ENCODE measurements at regions not wholly inside any gene's neighbourhood (a gene's known extent, or its start where the extent isn't known, plus 50 kb on each side); places are given as distances from the start of the nearest gene placed in this dataset.

GRCh38 chr4:184957446-184958115 is 60.7 kb upstream of the HELT start:
- no peak overlapping the region for H3K27ac ChIP-seq (ENCODE audit: control insufficient read depth, insufficient read depth)
- WGBS (ENCODE audit: insufficient coverage, insufficient replicate concordance, low lambda C conversion rate, missing lambda C conversion rate), result 44% methylated on average over 13 of the region's 13 CpGs
- in situ Hi-C loops (cut with MboI), result no loop called here

GRCh38 chr4:184958127-184958922 is 60.0 kb upstream of the HELT start:
- H4K20me1 ChIP-seq (ENCODE audit: control insufficient read depth, insufficient read depth), result no peaks in the 10 kb centered on the region
- no TSS peak for BruUV-seq (replicated peaks)
- 0 out of 2 replicates have a peak, but pooled peaks cover 3% of the 10 kb centered on the region for H3K4me1 ChIP-seq (ENCODE audit: control insufficient read depth, insufficient read depth, low read length)
- WGBS (ENCODE audit: insufficient coverage, insufficient replicate concordance, low lambda C conversion rate, missing lambda C conversion rate), result 35% methylated on average over 10 of the region's 10 CpGs
- no peak overlapping the region for H2AFZ ChIP-seq (ENCODE audit: control insufficient read depth, low read depth, low read length)
- no peak for FAIRE-seq
- H3K79me2 ChIP-seq (ENCODE audit: control insufficient read depth, insufficient read depth, low read length), result no peaks in the 10 kb centered on the region
- ChIA-PET POLR2A (no interaction called here), RAD21 (ENCODE audit: unreplicated experiment) (interaction anchor here (1.0 kb wide), 1 partner anchor 212 kb away, joined by 4 read pairs; no protein-coding TSS in a partner anchor), CTCF (interaction anchor here (0.9 to 1.4 kb wide), 2 partner anchors 13 to 103 kb away, joined by 3 to 4 read pairs; no protein-coding TSS in a partner anchor), SMC1A (ENCODE audit: uncharacterized antibody, unreplicated experiment) (no interaction called here)
- H3K27me3 ChIP-seq (replicated peaks in 1 of 2; ENCODE audit: control insufficient read depth in 2 of 2, insufficient read depth in 2 of 2, low read length in 1 of 2), result peaks cover 0 to 1% of the 10 kb centered on the region in 2 experiments; a peak in 2 of 4 replicates
- H3K4me3 ChIP-seq, result no peak overlapping the region
- no peak overlapping the region for H3K27ac ChIP-seq (ENCODE audit: control insufficient read depth, insufficient read depth)
- intact Hi-C loops (cut with micrococcal nuclease; ENCODE audit: unreplicated experiment), result loop anchor here (5.0 kb wide), 1 partner anchor 716 kb away; no protein-coding TSS in a partner anchor
- DNase-seq (ENCODE audit: low read depth, low spot score), result no peak
- H3K36me3 ChIP-seq (ENCODE audit: control insufficient read depth in 2 of 2, insufficient read depth in 2 of 2, low read length in 1 of 2), result no peaks in the 10 kb centered on the region
- no peak overlapping the region for H3K4me2 ChIP-seq (ENCODE audit: control insufficient read depth, insufficient read depth)
- in situ Hi-C loops (cut with MboI), result no loop called here
- no peaks in the 10 kb centered on the region for H3K9me3 ChIP-seq (replicated peaks; ENCODE audit: control insufficient read depth, insufficient read depth, low read length)
- H3K9ac ChIP-seq (ENCODE audit: control insufficient read depth, insufficient read depth, low read length), result no peak overlapping the region
- ATAC-seq, result no peak
- TF ChIP-seq SUZ12 (IDR thresholded peaks at IDR 0.05; ENCODE audit: unreplicated experiment) (no peak), ZBTB4 (CRISPR knock-in tag; IDR thresholded peaks at IDR 0.05) (no peak), STAT3 (IDR thresholded peaks at IDR 0.05; ENCODE audit: low read depth, low read length) (no peak)

More at GRCh38 chr4:184957446-184958115, 60.7 kb upstream of the HELT start:
- Histone ChIP-seq H3K9me3 (replicated peaks; ENCODE audit: control insufficient read depth, insufficient read depth, low read length) (no peaks in the 10 kb centered on the region), H4K20me1 (ENCODE audit: control insufficient read depth, insufficient read depth) (no peaks in the 10 kb centered on the region), H3K36me3 (ENCODE audit: control insufficient read depth in 2 of 2, insufficient read depth in 2 of 2, low read length in 1 of 2) (no peaks in the 10 kb centered on the region), H3K79me2 (ENCODE audit: control insufficient read depth, insufficient read depth, low read length) (no peaks in the 10 kb centered on the region), H3K4me2 (ENCODE audit: control insufficient read depth, insufficient read depth) (no peak overlapping the region), H3K9ac (ENCODE audit: control insufficient read depth, insufficient read depth, low read length) (no peak overlapping the region), H3K27me3 (replicated peaks in 1 of 2; ENCODE audit: control insufficient read depth in 2 of 2, insufficient read depth in 2 of 2, low read length in 1 of 2) (peaks cover 0 to 1% of the 10 kb centered on the region in 2 experiments; a peak in 1 of 4 replicates), H2AFZ (ENCODE audit: control insufficient read depth, low read depth, low read length) (no peak overlapping the region), H3K4me3 (no peak overlapping the region), H3K4me1 (ENCODE audit: control insufficient read depth, insufficient read depth, low read length) (0 out of 2 replicates have a peak, but pooled peaks cover 3% of the 10 kb centered on the region)
- RAD21 ChIA-PET (ENCODE audit: unreplicated experiment), result no interaction called here
- no peak for FAIRE-seq
- TF ChIP-seq USF1 (IDR thresholded peaks at IDR 0.05; ENCODE audit: borderline replicate concordance, extremely low read length, insufficient read depth, low read depth, low read length), result no peak
- DNase-seq (ENCODE audit: low read depth, low spot score), result no peak
- intact Hi-C loops (cut with micrococcal nuclease; ENCODE audit: unreplicated experiment), result loop anchor here (5.0 kb wide), 1 partner anchor 715 kb away; no protein-coding TSS in a partner anchor
- SMC1A ChIA-PET (ENCODE audit: uncharacterized antibody, unreplicated experiment), result interaction anchor here (0.6 kb wide), 1 partner anchor 1028 kb away, joined by 3 read pairs; no protein-coding TSS in a partner anchor
- POLR2A ChIA-PET, result no interaction called here
- CTCF ChIA-PET, result interaction anchor here (1.4 kb wide), 1 partner anchor 13 kb away, joined by 4 read pairs; no protein-coding TSS in a partner anchor
- no peak for ATAC-seq
- BruUV-seq (replicated peaks), result no TSS peak
